Pons (tissue), 1 donor: ENCODE measurements at regions not wholly inside any gene's neighbourhood (a gene's known extent, or its start where the extent isn't known, plus 50 kb on each side); places are given as distances from the start of the nearest gene placed in this dataset.
"Not testable (repeated sequence)": the region's sequence is repeated elsewhere in the genome, so short reads cannot be mapped to it uniquely, and the experiment has no call there.

ENCODE experiments used
- DNase-seq: peaks from one replicate; pipeline ENCODE4 v3.0.0-alpha.2; 2016; ENCODE audit warnings: low spot score

DNA sequence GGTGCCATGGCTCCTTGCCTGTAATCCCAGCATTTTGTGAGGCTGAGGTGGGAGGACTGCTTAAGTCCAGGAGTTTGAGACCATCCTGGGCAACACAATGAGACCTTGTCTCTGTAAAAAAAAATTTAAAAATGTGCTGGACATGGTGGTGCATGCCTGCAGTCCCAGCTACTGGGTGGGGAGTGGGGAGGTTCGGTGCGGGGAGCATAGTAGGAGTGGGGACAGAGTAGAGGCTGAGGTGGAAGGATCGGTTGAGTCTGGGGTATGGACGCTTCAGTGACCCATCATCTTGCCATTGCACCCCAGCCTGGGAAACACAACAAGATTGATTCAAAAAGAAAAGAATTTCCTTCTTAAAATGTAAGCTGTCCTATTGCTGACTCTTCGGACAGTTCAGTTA is 1490.0 kb upstream of the GBE1 start:
- DNase-seq, result no peak

DNA sequence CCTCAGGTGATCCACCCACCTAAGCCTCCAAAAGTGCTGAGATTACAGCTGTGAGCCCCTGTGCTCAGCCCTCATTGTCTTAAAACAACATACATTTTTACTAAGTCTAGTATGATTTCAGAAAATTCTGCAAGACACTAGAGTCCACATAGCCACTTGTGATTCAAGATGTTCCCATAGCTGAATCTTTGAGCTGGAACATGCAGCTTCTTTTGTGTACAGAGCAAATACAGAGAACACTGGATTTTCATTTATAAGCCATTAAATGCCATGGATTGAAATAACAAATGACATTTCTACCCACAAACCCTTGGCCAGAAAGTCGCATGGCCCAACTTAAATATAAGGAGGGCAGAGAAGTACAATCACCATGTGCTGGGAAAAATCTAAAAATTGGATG is 1489.2 kb upstream of the GBE1 start:
- DNase-seq, result no peak

DNA sequence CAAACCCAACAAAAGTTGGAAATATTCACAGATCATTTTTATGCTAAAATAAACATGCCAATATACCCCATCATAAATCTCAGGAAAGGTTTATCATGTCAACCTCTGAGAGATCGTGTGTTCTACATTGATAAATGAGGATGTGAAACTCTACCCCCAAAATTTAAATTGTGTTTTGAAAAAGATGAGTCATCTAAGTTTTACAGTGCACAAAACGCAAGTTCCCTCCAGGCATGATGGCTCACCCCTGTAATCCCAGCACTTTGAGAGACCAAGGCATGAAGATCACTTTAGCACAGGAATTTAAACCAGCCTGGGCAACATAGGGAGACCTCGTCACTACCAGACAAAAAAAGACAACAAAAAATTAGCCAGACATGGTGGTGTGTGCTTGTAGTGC is 1487.0 kb upstream of the GBE1 start:
- DNase-seq, result no peak

DNA sequence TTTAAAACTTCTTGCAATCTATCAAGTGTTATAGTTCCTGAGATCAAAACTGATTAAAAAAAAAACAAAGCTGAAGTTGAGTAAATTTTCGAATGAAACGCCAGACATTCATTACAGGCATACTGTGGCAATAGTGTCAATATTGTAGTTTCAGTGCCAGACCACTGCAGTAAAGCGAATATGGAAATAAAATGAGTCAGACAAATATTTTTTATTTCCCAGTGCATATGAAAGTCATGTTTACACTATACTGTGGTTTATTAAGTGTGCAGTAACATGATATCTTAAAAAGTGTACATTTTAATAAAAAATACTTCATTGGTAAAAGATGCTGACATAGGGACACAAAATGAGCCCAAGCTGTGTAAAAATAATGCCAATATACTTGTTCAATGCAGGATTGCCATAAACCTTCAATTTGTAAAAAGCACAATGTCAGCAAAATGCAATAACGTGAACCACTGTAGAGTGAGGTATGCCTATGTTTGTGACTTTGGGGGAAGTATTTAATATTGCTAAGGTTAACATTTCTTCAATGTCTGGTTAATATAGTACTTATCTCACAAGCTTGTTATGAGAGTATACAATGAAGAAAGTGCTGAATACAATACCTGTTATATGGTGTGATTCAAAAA is 1473.9 kb upstream of the GBE1 start:
- no peak for DNase-seq

DNA sequence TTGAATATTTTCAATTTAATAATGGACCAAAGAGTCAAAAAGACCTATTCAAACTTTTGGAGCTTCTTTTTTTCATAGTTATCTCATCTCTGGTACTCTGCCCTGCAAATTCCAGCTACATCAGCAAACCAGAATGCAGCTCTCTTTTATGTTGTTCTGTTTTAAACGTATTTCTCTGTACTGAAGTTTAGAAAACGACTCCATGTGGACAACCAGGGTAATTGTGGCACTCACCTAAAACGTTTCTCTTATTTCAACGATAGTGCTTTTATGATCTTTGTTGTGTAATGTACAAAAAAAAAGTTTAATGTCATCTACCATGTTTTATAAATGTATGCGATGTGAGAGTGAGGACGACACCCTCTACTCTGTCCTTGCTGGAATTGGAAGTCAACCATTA is 1472.3 kb upstream of the GBE1 start:
- no peak for DNase-seq

DNA sequence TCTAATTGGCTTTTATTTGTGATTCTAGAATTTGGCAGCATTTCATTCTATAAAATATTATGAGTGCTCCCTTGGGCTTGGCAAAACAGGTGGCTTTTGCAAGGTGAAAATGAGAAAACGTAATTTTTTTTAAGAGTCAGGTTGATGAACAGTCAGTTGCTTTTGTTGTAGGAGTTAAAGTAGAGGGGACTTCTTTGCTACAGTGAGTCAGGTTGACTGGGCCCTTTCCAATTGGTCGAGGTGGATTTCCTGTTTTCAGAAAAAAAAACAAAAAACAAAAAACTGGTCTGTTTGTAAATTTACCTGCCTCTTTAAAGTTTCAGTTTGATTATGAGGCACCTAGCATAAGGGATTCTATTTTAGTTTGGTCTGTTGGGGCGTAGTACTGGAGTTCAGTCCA is 1469.4 kb upstream of the GBE1 start:
- no peak for DNase-seq

DNA sequence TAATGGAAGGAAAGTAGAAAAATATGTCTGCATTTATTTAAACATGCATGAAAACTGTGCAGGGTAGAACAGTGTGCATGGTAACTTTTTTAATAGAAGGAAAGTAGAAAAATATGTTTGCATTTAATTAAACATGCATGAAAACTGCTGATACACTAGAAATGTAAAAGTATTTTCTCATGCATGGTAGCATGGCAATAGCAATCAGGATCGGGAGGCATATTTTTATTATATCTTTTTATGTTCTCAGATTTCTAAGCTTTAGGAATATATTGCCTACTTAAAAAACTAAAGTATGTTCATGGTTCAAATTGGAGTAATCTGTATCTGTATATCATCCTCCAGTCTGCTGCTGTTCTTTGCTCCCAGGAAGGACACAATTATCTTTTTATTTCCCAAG is 1468.9 kb upstream of the GBE1 start:
- DNase-seq, result no peak

DNA sequence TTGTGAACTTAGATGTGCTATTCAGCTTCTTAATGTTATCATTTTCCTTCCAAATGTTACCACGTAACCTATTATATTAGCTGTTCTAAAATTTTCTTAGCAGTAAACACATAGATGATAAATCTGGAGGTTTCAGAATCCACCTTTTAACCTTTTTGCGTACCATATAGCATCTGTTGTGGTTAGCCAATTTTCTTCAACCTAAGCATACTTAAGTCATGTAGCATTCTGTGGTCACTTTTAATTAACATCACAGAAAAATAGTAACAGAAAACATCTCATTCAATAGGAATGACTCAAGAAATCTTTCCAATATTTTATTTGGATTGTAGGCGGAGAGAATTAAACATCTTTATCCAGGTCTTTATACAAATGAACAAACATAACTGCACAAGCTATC is 1465.3 kb upstream of the GBE1 start:
- no peak for DNase-seq

DNA sequence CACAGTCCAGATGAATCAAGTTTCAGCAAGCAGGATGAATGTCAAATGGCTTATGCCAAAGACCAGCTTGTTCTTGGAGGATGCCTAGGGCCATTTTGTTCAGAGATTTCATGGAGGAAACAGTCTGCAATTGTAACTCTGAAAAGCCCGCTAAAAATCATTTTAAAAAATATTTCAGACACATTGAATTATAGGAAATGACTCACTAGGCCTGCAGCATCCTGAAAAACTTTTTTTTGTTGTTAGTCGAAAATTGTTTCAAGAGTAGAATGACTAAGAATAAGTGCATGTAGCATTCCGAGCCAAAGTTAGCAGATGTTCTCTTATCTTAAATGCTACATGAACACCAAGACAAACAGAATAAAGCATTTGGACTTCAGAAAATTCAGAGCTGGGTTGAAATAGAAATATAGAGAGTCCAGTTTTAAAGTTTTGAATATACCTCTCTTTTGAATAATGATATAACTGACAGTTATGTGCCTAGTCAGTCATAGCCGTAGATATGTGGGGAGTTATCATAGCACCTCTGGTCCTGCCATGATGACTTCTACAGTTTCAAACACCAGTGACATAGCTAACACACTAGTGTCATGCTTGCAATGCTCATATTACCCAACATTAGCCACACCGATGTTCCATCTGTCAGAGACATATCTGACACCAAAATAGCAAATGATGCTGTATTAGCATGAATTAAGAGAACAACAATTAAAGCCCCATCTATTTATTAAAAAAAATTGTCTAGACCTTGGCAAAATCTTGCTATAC is 1462.8 kb upstream of the GBE1 start:
- DNase-seq, result no peak

DNA sequence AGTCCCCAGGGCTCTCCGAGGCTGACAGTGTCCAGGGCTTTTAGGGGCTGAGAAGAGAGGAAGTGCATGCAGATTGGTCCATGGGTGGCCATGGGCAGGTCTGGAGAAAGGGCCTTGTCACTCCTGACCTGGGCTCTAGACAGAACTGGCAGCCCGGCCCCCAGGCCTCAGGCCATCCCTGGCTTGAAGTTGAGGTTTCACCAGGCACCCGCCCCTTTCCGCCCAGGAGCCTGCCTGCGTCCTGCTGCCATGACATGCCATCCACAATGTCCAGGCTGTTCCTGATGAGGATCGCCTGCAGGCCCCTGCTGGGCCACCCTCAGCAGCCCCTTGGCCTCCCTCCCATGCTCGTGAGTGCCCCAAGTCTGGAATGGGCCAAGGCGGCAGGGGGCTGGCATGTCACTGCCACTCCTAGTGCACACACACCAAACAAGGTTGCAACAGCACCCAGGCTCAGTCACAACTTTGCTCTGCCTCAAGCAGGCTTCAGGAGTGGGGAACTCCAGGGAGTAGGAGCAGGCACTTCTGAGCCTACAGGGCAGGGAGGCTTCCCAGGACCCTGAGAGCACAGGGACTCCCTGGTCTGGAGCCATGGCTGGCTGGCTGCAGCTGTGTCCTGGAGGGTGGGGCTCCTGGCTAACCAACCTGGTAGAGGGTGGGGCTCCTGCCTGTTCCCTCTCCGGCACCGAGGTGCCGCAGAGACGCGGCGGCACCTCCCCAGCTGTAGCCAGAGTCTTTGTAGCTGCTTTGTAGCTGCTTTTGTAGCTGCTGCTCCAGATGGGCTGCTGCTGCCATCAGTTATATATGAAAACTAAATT is 1457.1 kb upstream of the GBE1 start:
- no peak for DNase-seq

DNA sequence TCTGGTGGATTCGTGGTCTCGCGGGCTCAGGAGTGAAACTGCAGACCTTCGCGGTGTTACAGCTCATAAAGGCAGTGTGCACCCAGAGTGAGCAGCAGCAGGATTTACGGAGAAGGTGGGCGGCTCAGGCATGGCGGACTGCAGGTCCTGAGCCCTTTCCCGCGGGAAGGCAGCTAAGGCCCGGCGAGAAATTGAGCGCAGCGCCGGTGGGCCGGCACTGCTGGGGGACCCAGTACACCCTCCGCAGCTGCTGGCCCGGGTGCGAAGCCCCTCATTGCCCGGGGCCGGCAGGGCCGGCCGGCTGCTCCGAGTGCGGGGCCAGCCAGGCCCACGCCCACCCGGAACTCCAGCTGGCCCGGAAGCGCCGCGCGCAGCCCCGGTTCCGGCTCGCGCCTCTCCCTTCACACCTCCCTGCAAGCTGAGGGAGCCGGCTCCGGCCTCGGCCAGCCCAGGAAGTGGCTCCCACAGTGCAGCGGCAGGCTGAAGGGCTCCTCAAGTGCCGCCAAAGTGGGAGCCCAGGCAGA is 1456.2 kb upstream of the GBE1 start:
- DNase-seq, result not testable (repeated sequence)

DNA sequence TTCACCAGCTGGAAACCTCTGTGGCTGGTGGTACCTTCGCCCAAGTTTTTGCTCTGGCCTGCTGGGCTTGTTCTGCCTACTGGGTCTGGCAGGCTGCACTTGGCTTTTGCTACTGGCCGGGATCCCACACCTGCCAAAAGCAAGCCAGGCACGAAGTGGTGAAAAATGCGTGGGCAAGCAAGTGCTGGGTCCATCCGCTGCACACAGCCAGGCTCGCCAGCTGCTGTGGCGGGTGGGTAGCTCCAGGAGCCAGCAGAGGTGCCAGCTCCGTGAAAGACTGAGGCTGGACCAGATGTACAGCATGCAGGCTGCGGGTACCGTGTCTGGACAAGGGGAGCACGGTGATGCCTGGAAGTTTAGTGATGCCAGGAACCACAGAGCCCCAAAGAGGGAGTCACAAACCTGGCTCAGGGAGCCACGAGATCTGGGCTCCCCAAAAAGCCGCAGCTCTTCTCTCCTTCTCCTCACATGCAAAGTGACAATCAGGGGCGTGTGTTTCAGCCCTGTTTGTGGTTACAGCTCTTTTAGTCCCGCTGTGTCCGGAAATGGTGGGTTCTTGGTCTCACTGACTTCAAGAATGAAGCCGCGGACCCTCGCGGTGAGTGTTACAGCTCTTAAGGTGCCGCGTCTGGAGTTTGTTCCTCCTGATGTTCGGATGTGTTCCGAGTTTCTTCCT is 1455.6 kb upstream of the GBE1 start:
- DNase-seq, result no peak

DNA sequence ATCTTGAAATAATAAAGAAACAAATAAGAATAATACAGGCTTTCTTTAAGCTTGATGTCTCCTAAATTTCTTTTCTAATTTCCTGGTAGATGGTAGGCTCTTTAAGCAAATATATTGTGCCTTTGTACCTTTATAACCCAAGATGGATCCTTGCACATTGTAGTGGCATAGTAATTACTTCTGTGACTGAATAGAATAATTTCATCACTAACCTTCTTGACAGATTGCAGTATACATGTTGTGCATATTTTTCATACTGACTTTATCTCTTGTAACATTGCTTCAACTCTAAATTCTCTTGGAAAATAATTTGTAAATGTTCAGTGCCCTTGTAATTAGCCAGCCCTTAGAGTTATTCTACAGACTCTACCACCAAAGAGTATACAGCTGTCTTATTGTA is 1433.8 kb upstream of the GBE1 start:
- DNase-seq, result no peak

DNA sequence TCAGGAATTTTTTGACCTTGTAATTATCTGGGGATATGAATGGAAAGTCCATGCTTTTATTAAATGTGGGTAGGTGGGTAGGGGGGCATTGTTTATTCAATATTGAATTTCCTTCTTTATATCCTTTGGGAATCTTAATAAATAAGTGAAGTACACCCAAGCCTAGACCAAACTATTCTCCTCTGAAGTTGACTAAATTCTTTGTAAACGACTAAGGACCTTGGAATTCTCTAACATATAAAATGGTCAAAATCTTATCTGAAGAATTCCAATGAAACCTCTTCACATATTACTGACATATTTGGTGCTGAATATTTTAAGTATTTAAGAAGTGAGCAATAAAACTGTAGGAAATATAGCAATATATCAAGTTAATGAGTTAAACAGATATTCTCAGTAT is 1432.1 kb upstream of the GBE1 start:
- DNase-seq, result no peak

DNA sequence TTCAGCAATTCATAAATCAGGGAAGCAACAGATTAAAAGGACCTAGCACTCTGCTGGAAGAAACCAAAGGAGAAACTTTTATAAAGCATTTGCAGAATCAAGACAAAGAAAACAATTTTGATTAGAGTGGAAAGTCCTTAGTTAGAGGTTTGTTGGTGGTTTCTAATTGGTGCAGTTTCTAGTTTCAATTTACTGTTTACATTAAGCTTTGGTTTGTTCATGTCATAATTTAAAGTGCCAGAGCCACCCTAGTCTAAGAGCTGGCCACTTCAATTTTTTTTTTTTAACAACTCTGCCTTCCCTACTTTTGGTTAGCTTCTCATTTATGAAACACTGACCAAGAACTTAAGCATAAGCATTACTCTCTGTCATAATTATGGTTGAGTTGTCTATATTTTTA is 1428.2 kb upstream of the GBE1 start:
- no peak for DNase-seq

DNA sequence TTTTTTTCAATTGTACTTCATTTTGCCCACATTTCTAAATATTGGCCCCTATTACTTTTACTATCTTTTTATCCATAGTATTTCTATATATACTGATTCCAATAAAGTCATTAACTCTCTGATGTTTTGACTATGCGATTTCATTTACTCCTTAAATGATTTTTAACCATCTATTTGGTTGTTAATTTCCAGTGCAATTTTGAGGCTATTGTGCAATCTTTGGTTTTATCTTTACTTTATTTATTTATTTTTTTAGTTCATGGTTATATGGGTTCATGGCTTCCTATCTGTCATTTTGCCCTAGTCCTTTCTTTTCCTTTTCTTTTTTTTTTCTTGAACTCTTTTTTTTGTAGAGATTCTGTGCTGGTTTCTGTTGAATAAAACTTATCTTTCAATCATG is 1408.0 kb upstream of the GBE1 start:
- no peak for DNase-seq

DNA sequence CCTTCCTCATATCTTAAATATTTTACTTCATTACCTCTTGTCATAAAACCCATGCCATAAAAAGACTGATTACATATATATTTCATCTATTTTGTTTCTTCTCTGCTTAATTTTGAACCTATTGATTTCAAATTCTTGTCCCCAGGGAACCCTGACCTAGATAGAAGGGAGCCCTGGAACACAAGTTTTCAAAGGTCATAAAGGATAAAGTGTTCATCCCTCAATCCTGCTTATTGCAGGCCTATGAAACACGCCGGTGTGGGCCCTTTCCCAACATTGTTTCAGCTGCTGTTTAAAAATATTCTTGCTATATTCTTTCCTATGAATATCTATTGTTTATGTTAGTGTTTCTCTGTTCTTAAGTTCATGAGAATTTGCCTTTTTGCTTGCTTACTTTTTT is 1389.5 kb upstream of the GBE1 start:
- DNase-seq, result no peak

DNA sequence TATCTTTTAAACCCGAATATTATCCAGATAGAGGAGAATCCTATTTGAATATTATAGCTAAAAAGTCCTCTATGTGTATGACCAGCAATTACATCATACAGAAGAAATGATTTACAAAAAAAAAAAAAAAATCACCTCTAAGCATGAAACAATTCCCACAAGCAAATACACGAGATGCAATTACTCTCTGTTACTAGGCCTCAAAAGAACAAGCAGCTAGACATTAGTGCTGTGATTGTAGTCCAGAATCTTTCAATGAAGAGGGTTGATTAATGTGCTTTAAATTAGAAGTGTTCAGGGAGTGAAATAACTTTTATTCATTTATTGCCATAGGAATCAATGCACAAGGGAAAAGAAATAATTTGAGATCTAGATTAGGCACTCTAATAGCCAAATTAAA is 1379.5 kb upstream of the GBE1 start:
- no peak for DNase-seq

DNA sequence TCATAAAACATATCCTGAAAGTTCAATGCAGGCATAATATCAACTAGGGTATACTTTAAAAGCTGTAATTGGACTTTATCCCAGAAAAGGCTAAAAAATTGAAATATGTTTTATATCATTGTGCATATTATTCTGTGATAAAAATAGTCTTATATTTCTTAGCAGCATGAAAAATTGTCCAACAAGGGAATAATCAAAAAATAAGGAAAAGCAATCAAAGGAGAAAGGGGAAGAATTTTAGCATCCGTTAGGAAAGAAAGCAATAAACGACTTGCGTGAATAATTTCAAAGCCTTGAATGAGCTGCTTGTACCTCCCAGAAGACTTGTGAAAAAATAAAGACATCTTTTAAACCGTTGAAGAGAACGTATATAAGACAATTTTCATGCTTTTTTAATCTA is 1369.8 kb upstream of the GBE1 start:
- DNase-seq, result no peak

DNA sequence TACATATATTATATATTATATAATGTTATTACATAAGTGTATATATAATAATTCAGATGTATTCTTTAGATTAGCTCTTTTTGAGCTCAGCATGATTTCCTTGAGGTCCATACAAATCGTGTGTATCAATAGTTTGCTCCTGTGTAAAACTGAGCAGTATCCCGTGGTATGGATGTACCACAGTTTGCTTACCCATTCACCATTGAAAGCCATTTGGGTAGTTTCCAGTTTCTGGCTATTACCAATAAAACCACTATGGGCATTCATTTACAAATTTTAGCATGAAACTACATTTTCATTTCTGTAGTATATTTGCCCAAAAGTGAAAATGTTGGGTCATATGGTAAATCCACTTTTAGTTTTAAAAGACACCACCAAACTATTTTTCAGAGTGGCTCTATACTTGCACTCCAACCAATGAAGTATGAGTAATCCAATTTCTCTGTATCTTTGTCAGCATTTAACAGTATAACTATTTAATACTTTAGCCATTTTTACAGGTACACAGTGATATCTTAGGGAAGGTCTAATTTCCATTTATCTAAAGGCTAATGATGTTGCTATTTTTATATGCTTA is 1361.4 kb upstream of the GBE1 start:
- DNase-seq, result no peak

DNA sequence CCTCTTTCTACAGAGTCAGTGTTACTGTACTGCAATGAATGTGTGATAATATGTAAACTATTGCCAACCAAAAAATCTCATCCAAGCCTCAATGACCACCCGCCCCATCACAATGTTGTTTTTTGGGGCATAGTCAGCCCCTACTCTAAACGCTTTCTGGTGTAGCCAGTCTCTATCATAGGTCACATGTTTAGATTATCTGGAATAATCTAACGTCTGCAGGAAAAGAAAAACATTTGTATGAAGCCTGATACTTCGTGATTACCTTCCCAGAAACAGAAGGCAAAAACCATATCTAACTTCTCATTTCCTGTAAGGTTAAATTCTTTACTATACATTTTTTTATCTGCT is 1331.8 kb upstream of the GBE1 start:
- no peak for DNase-seq
